ENCODE measurements at regions not wholly inside any gene's neighbourhood (a gene's known extent, or its start where the extent isn't known, plus 50 kb on each side); places are given as distances from the start of the nearest gene placed in this dataset.

DNA sequence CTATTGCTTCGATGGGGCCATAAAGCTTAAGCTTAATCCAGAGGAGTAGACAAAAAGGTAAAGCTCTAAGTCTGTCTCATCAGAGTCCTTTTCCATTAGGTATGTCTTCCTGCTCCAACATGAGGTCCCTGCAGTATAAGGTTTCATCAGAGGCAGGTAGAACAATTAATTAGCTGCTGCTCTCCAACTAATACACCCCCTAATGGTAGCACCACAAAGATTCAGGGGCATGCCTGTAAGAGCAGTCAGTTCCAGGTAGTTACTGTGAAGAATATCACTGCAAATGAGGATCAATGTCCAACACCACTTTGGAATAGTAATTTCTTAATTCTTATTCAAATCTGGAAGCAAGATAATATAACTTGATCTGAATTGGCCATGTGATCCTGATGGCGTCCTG lies 160.3 kb upstream of the ESRRG start:
- no peak for DNase-seq (ENCODE audit: low read depth)

DNA sequence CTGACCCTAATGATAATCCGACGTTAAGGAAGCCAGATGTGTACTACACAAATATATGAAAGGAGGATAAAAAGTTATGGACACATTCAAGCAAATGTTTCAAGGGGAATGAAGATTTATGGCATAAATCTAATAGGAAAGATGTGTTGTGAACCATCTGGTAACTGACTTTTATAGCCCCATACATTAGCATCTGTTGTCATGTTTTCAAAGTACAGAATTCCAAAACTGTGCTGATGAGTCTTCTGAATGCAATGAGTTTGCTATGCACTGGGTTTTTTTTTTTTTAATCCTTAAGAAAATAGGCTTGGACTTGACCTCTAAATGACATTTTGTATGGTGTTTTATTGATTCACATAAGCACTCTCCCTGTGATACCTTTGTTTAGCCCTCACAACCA lies 158.5 kb upstream of the ESRRG start:
- no peak for DNase-seq (ENCODE audit: low read depth)

GRCh38 chr1:216866714-216867113 lies 143.5 kb upstream of the ESRRG start:
- no peak for DNase-seq (ENCODE audit: low read depth)

DNA sequence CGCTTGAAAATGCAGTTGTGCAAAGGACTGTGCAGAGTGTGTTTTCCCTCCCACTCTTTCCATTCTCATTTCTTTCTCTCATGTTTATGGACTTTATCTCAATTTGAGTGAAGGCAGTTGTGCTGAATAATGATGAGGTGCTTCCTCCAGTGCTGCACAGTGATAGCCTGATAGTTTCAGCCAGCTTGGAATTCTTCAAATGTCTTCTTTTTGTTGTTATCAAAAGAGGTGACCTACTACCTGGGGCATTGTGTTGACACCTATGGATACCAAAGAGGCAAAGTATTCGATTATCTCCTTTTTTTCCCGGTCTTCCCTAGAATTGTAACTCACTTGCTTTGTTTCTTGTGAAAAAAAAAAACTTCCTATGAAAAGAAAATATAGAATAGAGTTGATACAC lies 132.6 kb upstream of the ESRRG start:
- DNase-seq (ENCODE audit: low read depth), result no peak

DNA sequence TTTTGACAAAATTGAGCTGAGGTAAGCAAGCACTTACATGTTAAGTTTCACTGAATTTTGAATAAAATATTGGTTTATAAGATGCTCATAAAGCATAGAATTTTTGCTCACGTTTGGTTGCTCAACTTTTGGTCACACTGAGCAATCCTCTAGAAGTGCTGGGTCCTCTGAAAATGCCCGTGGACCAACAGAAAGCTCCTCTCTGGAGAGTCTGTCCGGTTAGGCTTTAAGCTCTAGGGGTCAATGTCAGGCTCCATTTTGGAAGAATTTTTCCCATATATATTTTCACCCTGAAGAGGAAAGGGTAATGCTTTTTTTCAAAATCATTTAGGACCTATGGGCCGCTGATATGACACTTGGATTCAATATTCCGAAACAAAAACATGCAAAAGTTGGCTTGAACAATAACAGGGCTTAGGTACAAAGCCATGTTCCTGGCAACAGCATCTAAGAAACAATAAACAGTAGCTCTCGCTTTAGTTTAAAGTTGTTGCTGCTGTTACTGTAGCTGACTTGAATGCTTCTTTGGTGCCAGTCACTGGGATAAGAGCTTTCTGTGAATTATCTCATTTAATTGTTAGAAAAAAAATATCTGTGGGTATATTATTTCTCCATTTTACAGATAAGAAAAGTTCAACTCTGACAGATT lies 131.7 kb upstream of the ESRRG start:
- DNase-seq (ENCODE audit: low read depth), result no peak

GRCh38 chr1:216851073-216851472 lies 127.8 kb upstream of the ESRRG start:
- DNase-seq (ENCODE audit: low read depth), result no peak

GRCh38 chr1:216849146-216849545 lies 125.9 kb upstream of the ESRRG start:
- DNase-seq (ENCODE audit: low read depth), result no peak

- DNase-seq (ENCODE audit: low read depth), result peak; percentile 23
Observed at GRCh38 chr1:216847397-216848036, 124.3 kb upstream of the ESRRG start.

DNA sequence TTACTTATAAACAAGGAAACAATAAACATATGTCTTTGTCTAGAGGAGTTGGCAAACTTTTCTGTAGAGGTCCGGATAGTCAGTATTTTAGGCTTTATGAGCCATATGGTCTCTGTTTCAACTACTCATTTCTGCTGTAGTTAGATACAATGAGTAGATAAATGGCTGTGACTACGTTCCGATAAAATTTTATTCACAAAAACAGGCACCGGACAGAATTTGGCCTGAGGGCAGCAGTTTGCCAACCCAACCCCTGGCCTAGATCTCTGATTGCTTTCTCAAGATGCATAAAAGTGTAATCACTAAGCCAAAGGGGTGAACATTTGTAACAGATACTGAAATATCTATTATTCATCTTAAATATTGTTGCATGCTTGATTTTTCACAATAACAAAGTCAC lies 123.1 kb upstream of the ESRRG start:
- no peak for DNase-seq (ENCODE audit: low read depth)

GRCh38 chr1:216843409-216843808 lies 120.2 kb upstream of the ESRRG start:
- DNase-seq (ENCODE audit: low read depth), result no peak

DNA sequence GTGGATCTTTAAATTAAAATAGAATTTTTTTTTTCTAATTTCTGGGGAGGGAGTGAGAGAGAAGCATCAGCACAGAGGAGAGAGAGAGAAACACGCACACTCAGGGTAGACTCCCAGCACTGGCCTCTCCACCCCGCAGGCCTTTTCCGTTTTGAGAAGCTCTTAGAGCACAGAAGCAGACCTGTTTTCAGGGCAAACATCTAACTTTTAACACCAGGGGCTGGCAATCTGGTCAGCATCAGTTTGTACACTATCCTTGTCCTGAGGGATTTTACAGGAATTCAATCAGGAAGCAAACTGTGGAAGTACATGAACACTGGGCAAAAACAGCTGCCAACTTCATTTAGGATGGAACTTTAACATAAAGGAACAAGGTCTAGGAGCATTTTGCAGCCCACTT lies 117.9 kb upstream of the ESRRG start:
- DNase-seq (ENCODE audit: low read depth), result no peak

- DNase-seq (ENCODE audit: low read depth), result no peak
Observed at GRCh38 chr1:216836316-216836715, 113.1 kb upstream of the ESRRG start.

GRCh38 chr1:216833509-216833908 lies 110.3 kb upstream of the ESRRG start:
- DNase-seq (ENCODE audit: low read depth), result no peak

GRCh38 chr1:216832192-216832591 lies 109.0 kb upstream of the ESRRG start:
- no peak for DNase-seq (ENCODE audit: low read depth)

DNA sequence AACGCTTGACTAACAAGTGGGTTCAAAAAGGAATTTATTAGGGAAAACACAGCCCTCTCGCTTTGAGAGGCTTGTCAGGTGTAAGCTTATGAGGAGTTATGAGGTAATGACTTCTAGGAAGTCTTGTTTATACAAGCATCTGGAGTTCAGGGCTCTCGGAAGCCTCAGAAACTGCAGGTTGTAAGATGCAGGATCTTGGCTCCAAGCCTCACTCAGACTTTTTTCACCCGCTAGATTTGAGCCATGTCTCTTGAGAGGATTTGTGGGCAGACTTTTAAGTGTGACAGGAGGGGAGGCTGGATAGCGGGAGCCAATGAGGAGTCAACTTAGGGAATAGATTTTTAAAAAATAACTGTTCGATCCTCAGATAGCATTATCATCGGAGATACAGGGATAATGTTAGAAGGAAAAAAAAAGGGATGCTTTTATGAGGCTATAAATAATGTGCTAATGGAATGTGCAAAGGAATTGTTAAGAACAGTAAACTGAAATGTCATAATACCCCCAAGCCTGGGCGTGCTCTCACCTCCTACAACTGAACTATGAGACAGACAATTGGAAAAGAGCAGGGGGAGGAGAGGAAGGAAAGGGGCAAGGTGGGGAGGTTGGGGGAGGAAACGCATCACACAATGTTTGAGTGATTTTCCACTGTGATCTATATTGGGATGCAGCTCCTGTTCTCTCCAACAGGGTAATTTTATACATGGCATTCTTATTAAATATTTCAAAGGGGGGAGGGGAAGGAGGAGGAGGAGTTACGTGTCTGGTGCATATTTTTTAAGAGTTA lies 107.4 kb upstream of the ESRRG start:
- no peak for DNase-seq (ENCODE audit: low read depth)

DNA sequence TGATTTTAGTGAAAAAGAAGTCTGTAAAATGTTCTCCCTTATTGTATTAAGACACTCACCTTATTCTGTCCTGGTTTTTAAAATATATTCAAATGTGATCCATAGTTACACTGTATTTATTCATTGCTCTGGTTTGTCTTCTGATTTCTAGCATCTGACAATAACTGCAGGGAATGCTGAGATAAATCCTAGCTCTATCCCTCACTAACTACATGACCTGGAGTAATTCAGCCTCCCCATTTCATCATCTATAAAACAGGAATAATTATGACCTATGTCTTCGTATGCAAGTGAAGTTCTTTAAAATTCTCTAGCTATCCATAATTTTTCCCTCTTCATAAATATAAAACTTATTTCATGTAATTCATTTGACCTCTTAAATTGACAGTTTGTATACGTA lies 104.0 kb upstream of the ESRRG start:
- DNase-seq (ENCODE audit: low read depth), result no peak

- no peak for DNase-seq (ENCODE audit: low read depth)
Observed at GRCh38 chr1:216826646-216827045, 103.4 kb upstream of the ESRRG start.

- no peak for DNase-seq (ENCODE audit: low read depth)
Observed at GRCh38 chr1:216826214-216826613, 103.0 kb upstream of the ESRRG start.

- DNase-seq (ENCODE audit: low read depth), result no peak
Observed at GRCh38 chr1:216825557-216825956, 102.3 kb upstream of the ESRRG start.

GRCh38 chr1:216824511-216824910 lies 101.3 kb upstream of the ESRRG start:
- DNase-seq (ENCODE audit: low read depth), result no peak

DNA sequence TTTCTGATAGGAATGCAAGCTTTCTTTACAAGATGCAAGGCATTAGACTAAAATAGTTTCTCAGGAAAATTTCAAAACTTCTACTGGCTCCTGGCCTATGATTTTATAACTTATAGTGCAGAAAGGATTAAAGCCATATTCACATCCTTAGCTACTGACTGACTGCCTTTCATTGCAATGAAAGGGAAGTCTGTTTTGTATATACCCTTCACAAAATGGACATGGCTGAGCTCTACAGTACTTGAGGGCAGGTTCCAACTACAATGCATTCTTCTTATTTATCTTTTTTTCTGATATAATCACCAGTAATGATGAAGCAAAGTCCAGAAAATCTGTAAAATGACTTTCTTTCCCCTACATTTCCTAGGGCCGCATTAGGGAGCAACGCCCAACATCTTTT lies 100.5 kb upstream of the ESRRG start:
- no peak for DNase-seq (ENCODE audit: low read depth)

- DNase-seq (ENCODE audit: low read depth), result no peak
Observed at GRCh38 chr1:216822480-216822879, 99.3 kb upstream of the ESRRG start.

GRCh38 chr1:216820345-216820744 lies 97.1 kb upstream of the ESRRG start:
- peak; percentile 39 for DNase-seq (ENCODE audit: low read depth)
